NCI-H146 treated with DMSO at 0.1 percent for 48 hours (cell line): ENCODE measurements at regions not wholly inside any gene's neighbourhood (a gene's known extent, or its start where the extent isn't known, plus 50 kb on each side); places are given as distances from the start of the nearest gene placed in this dataset.

ENCODE experiments used
- DNase-seq: peaks from one replicate; lab custom pipeline; 2025; ENCODE audit not compliant: unreplicated experiment; lab: John Stamatoyannopoulos, UW

DNA sequence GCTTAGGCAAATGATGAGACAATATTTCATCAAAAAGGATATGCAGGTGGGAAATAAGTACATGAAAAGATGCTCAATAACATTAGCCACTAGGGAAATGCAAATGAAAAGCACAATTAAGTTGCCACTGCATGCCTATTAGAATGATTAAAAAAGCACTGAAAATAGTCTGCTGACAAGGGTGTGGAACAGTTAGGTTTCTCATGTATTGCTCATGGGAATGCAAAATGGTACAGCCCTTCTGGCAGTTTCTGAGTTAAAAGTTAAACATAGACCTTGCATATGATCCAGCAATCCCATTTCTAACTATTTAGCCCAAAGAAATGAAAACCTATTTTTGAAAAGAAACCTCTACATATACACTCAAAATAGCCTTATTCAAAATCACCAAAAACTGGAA lies 393.0 kb downstream of the BMP4 start:
- no peak for DNase-seq

DNA sequence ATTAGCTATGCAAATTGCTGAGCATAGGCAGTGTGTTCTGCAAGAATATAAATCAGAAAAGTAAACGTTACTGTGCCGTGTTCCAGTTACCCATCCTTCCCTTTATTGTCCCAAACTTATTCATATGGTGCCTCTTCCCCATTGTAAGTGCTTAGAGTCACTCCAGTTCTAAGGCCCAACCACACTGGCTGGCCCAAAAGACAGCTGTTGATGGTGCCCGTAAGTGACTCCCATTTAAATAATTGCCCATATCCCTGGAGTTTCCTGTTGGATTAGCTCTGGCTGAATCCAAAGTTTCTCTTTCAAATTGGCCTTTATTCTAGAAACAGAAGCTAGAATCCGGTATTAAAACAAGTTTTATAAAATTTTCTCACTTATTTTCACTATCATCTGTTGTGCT lies 400.1 kb upstream of the DDHD1 start:
- DNase-seq, result no peak

DNA sequence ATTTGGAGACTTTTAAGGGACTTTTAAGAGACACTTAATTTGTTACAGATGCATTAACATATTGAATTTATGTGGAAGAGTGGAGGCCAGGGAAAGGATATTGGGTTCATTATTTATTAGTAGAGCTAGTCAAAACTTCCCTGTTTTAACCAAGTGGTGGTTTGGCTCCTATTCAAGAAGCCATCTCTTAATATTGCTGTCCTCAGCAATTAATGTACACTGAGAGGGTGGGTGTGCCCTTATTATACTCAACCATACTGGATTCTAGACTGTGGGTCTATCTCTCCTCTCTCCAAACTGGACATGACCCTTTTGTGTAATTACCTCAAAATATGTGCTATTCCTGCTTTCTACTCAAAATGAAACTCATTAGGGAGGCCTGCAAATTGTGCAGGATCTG lies 398.7 kb upstream of the DDHD1 start:
- DNase-seq, result no peak

- DNase-seq, result no peak
Observed at GRCh38 chr14:53550776-53551175, 397.7 kb upstream of the DDHD1 start.

DNA sequence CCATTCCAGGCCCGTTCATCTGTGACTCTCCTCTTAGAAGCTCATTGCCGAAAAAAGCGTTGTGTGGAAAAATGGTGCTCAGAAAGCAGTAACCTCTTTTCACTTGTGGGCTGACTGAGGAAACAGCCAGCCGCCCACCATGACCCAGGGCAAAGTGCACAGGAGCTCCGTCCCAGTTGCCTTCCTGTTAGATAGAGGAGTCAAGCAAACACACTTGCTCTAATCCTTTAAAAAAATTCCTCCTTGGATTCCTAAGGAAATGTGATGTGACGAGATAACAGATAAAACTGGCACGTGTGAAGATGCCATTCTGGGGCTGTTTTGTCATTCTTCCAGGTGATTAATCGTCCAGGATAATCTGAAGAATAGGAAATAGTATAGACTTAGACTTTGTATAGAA lies 396.8 kb upstream of the DDHD1 start:
- DNase-seq, result no peak

GRCh38 chr14:53547593-53547992 lies 394.5 kb upstream of the DDHD1 start:
- DNase-seq, result no peak

DNA sequence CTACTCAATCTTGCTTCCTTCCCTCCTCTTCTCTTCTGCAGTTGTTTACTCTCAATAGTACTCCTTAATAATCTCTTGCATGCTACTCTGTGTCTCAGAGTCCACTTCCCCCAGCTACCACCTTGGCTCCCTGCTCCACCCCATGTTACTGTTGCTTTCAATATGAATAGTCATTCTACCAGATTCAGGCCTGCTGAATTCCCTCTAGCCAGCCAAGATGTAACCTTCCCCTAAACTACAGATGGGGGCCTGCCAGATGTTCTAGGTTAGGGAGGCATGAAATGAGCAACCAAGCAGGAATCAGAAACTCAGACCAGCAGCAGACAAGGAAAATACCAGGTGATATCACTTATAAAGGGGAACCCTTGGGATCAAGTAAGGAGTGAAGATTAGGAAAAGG lies 392.1 kb upstream of the DDHD1 start:
- DNase-seq, result no peak

- DNase-seq, result no peak
Observed at GRCh38 chr14:53542732-53543131, 389.6 kb upstream of the DDHD1 start.

- DNase-seq, result no peak
Observed at GRCh38 chr14:53541411-53541810, 388.3 kb upstream of the DDHD1 start.

DNA sequence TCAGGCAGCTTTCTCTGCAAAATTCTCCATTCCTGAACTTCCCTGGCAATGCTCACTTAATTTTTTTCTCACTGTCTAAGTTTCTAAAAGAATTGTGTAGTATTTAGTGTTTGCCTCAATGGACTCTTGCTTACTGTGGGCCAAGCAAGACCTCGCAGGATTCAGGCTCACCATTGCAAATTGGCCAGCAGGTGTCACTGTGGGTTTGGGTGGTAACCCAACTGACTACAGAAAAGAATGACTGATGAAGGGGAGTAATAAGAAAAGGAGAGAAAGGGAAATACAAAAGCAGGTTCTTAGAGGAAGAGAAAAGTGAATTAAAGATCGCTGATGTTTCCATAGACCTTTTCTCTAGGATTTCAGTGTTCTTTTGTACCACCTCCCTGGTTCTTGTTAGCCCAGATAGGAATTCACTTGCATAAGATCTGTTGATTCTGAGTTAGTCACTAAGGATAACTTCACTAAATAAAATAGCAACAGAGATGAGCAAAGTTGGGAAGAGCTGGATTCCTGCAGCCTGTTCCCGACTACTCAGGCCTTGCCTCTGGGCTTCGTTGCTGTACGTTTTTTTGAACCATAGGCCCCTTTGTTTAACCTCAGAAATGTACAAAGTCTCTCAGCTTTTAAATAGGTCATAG lies 386.5 kb upstream of the DDHD1 start:
- no peak for DNase-seq

- DNase-seq, result no peak
Observed at GRCh38 chr14:53538316-53538881, 385.3 kb upstream of the DDHD1 start.

DNA sequence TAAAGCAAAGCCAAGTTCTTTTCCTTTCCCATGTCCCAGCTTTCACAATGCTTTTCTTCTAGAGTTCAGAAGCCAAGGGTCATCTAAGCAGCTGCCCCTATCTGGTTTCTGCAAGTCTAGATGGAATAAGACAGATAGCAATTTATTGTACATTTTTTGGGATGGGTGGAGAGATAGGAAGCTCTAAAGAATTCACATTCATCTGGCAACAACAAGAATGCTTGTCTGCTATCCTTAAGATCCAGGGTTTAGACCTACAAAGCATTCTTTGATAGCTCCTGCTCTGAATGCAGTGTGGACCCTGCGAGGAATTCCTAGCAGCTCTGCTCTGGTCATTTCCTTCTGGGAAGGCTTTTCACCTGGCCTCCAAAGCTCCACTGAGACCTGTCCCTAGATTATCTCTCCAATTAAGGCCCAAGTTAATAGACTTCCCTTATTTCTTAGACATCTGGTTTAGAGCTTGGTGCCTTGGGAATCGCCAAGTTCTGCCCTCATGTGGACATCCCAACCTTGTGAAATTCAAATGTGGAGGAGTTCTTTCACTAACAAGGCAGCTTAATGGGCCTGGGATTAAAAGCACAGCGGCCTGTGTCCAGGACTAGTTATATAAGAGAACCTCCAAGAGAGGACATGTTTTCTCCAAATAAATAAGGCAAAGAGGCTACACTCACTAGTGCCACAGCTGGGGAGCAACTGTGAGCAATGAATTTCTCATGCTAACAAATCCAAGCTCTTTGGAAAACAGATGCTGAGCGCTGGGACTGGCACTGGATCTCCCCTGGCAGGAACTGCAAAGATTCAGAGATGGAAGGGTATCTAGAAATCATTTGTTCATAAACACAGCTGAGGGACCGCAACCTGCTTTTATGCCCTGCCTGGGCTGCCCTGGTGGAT lies 384.5 kb upstream of the DDHD1 start:
- DNase-seq, result no peak

DNA sequence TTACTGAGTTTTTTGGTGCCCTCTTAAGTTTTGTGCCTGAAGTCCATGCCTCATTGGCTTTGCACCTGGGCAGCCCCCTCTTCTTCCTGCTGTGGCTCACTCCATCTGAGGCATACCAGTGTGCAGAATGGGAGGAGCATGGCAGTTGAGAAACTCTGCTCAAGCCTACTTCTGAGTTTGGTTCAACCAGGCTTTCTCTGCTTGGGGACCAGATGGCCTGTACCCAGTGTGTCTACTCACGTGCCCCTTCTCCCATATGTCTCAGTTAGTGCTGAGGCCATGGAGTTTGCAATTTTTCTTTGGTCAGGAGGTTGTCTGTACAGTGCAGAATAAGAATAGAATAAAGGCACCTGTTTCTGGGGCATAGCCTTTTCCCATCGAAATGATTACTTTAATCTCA lies 383.3 kb upstream of the DDHD1 start:
- no peak for DNase-seq

GRCh38 chr14:53534841-53535240 lies 381.7 kb upstream of the DDHD1 start:
- DNase-seq, result no peak

DNA sequence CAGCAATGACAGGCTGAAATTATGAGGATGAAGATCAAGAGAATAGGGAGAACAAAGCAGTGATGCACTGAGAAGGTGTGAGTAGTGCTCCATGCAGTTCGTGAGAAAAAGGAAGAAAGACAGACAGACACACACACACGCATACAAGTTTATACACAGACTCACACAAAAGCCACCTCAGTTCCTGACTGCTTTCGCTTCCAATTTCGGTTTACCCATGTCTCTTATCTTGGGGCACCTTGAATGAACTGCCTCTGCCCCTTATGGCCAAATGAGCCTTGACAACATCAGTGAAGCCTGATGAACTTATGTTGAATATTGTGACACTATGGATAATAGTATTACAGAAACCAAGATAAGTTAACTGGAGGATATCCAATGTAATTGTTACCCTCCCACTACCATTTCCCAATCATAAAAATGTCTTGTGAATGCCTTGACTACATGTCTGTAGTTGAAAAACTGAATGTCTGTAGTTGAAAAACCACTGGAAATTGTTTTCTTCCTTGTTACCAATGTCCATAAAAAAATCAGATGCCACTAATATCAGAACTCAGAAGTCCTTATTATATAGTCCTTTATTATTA lies 380.4 kb upstream of the DDHD1 start:
- no peak for DNase-seq

- DNase-seq, result no peak
Observed at GRCh38 chr14:53532853-53533252, 379.7 kb upstream of the DDHD1 start.

DNA sequence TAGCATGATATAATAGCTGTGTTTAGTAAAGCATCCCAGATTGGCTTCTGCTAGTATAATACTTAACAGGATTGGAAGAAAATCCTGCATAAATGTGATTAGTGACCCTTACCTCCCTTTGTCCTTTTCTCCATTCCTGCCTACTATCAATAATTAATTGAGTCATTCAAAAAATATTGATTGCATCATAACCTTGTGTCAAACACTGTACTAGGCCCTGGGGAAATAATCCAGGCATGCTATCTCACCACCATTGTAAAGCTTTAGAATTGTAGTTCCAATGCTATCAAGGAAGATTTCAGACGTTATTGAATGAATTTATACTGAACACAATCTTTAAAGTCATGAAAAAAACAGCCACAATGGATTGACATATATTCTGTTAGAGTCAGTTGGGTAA lies 378.6 kb upstream of the DDHD1 start:
- DNase-seq, result no peak

- no peak for DNase-seq
Observed at GRCh38 chr14:53531156-53531555, 378.0 kb upstream of the DDHD1 start.

- no peak for DNase-seq
Observed at GRCh38 chr14:53529519-53529918, 376.4 kb upstream of the DDHD1 start.

GRCh38 chr14:53528185-53528671 lies 375.1 kb upstream of the DDHD1 start:
- no peak for DNase-seq

DNA sequence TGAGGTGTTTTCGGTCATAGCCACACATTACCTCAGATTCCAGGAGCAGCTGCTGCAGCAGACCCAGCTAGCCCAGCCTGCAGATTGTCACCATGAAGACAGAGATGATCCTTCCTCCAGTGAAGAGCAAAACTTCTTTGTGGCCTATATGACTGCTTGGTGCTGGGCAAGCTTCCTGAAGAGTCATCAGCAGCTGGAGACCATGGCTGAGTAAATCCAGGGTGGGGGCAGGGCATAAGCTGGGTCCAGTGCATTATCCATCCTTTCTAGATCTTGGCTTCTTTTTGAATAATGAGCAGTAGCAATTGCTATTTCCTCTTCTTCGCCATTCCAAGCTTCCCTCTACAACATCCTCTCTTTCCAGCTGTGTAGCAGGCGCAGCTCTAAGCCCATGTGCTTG lies 373.1 kb upstream of the DDHD1 start:
- no peak for DNase-seq

GRCh38 chr14:53525608-53526007 lies 372.5 kb upstream of the DDHD1 start:
- no peak for DNase-seq
